ENCODE measurements at regions not wholly inside any gene's neighbourhood (a gene's known extent, or its start where the extent isn't known, plus 50 kb on each side); places are given as distances from the start of the nearest gene placed in this dataset.
"Not testable (repeated sequence)": the region's sequence is repeated elsewhere in the genome, so short reads cannot be mapped to it uniquely, and the experiment has no call there.

DNA sequence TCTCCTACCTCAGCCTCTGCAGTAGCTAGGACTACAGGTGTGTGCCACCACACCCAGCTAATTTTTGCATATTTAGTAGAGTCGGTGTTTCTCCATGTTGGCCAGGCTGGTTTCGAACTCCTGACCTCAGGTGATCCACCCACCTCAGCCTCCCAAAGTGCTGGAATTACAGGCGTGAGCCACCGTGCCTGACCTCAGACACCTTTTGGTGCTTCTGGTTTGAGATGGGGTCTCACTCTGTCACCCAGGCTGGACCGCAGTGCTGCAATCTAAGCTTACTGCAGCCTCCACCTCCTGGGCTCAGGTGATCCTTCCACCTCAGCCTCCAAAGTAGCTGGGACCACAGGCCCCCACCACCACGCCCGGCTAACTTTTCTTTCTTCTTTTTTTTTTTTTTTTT lies 144.6 kb downstream of the OR4M2 start:
- TF ChIP-seq, protein P1, sequence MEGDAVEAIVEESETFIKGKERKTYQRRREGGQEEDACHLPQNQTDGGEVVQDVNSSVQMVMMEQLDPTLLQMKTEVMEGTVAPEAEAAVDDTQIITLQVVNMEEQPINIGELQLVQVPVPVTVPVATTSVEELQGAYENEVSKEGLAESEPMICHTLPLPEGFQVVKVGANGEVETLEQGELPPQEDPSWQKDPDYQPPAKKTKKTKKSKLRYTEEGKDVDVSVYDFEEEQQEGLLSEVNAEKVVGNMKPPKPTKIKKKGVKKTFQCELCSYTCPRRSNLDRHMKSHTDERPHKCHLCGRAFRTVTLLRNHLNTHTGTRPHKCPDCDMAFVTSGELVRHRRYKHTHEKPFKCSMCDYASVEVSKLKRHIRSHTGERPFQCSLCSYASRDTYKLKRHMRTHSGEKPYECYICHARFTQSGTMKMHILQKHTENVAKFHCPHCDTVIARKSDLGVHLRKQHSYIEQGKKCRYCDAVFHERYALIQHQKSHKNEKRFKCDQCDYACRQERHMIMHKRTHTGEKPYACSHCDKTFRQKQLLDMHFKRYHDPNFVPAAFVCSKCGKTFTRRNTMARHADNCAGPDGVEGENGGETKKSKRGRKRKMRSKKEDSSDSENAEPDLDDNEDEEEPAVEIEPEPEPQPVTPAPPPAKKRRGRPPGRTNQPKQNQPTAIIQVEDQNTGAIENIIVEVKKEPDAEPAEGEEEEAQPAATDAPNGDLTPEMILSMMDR (IDR thresholded peaks at IDR 0.05; ENCODE audit: extremely low read depth in 1 of 2, insufficient read depth in 1 of 2, low read depth in 1 of 2, low read length in 2 of 2), result not testable (repeated sequence)
- TF ChIP-seq EZH2 (IDR thresholded peaks at IDR 0.05; ENCODE audit: borderline replicate concordance, low read depth, low read length, severe bottlenecking); POLR2AphosphoS5 (IDR thresholded peaks at IDR 0.05; ENCODE audit: insufficient read depth, low read depth, low read length); MAX (IDR thresholded peaks at IDR 0.05; ENCODE audit: insufficient read depth, insufficient read length); POLR2A (IDR thresholded peaks at IDR 0.05; ENCODE audit: low read depth, low read length); JUN (IDR thresholded peaks at IDR 0.05; ENCODE audit: borderline replicate concordance, insufficient read depth, insufficient read length, low read depth); MYC (IDR thresholded peaks at IDR 0.05; ENCODE audit: low read depth, low read length); FOS (IDR thresholded peaks at IDR 0.05; ENCODE audit: borderline replicate concordance, insufficient read depth, low read length); GATA2 (IDR thresholded peaks at IDR 0.05; ENCODE audit: insufficient read depth, insufficient read length, low read depth, low read length): not testable (repeated sequence)
